ENCODE measurements at regions not wholly inside any gene's neighbourhood (a gene's known extent, or its start where the extent isn't known, plus 50 kb on each side); places are given as distances from the start of the nearest gene placed in this dataset.

DNA sequence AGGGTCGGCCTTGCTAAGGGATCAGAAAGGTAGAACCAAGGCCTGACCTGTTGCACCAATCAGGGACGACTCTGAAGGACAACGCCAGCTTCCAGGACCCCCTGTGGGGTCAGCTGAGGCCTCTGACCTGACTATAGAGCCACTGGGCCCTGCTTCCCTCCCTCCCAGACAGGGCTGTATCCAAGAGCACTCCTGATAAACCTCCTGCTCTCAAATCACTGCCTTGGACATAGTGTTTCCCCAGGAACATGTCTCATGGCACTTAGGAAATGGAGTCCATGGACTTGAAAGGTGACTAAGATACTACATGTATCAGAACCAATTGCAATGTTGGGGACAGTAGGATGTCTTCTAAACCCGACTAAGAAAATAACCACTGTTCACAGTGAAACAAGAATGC is 117.8 kb upstream of the OPCML start:
- Histone ChIP-seq H3K4me3 (ENCODE audit: low read length in 3 of 3) (no peak overlapping the region), H3K9me3 (ENCODE audit: control insufficient read depth in 2 of 3, insufficient read depth in 1 of 3, low read length in 3 of 3) (no peaks in the 10 kb centered on the region), H3K27me3 (ENCODE audit: control insufficient read depth, insufficient read depth, low read length) (no peaks in the 10 kb centered on the region), H3K4me1 (ENCODE audit: control insufficient read depth in 2 of 3, insufficient read depth in 2 of 3, low read depth in 1 of 3, low read length in 3 of 3) (no peaks in the 10 kb centered on the region), H3K27ac (ENCODE audit: low read depth in 2 of 2, low read length in 2 of 2) (no peak overlapping the region), H3K9ac (ENCODE audit: low read length in 3 of 3) (no peak overlapping the region), H3K36me3 (ENCODE audit: control insufficient read depth in 2 of 3, insufficient read depth in 3 of 3, low read length in 3 of 3) (no peaks in the 10 kb centered on the region)
- DNase-seq: no peak
- TF ChIP-seq, protein P1, sequence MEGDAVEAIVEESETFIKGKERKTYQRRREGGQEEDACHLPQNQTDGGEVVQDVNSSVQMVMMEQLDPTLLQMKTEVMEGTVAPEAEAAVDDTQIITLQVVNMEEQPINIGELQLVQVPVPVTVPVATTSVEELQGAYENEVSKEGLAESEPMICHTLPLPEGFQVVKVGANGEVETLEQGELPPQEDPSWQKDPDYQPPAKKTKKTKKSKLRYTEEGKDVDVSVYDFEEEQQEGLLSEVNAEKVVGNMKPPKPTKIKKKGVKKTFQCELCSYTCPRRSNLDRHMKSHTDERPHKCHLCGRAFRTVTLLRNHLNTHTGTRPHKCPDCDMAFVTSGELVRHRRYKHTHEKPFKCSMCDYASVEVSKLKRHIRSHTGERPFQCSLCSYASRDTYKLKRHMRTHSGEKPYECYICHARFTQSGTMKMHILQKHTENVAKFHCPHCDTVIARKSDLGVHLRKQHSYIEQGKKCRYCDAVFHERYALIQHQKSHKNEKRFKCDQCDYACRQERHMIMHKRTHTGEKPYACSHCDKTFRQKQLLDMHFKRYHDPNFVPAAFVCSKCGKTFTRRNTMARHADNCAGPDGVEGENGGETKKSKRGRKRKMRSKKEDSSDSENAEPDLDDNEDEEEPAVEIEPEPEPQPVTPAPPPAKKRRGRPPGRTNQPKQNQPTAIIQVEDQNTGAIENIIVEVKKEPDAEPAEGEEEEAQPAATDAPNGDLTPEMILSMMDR (IDR thresholded peaks at IDR 0.05; ENCODE audit: borderline replicate concordance, extremely low read depth, insufficient read depth): no peak
- no peak for FAIRE-seq
- intact Hi-C loops (cut with DNase I): no loop called here

DNA sequence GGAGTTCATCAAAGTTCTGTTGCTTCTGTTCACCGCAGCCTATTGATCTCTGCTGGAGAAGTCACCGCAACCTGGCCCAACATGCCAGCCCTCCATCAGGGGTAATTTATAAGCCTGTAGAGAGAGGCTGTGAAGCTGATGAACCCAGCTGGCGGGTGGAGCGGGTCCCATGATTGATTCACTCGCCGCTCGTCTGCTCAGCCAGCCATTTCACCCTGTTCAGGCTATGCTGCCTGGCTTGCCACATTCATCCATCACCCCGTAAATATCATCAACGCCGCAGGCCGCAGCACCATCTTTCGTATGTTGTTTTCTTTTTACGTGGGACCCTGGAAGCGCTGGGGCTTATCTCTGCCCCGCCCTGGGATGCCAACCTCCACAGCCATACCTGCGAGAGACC is 116.7 kb upstream of the OPCML start:
- H3K4me1 ChIP-seq (ENCODE audit: control insufficient read depth in 2 of 3, insufficient read depth in 2 of 3, low read depth in 1 of 3, low read length in 3 of 3): no peaks in the 10 kb centered on the region
- intact Hi-C loops (cut with DNase I): no loop called here
- FAIRE-seq (no peak), DNase-seq (peak in 2 of 5 donors; percentile 16 to 24)
- H3K27ac ChIP-seq (ENCODE audit: low read depth in 2 of 2, low read length in 2 of 2): no peak overlapping the region
- H3K9ac ChIP-seq (ENCODE audit: low read length in 3 of 3): no peak overlapping the region
- no peak overlapping the region for H3K4me3 ChIP-seq (ENCODE audit: low read length in 3 of 3)
- H3K9me3 ChIP-seq (ENCODE audit: control insufficient read depth in 2 of 3, insufficient read depth in 1 of 3, low read length in 3 of 3): no peaks in the 10 kb centered on the region
- TF ChIP-seq, protein P1 (IDR thresholded peaks at IDR 0.05; ENCODE audit: borderline replicate concordance, extremely low read depth, insufficient read depth): no peak
- no peaks in the 10 kb centered on the region for H3K36me3 ChIP-seq (ENCODE audit: control insufficient read depth in 2 of 3, insufficient read depth in 3 of 3, low read length in 3 of 3)
- H3K27me3 ChIP-seq (ENCODE audit: control insufficient read depth, insufficient read depth, low read length): no peaks in the 10 kb centered on the region

DNA sequence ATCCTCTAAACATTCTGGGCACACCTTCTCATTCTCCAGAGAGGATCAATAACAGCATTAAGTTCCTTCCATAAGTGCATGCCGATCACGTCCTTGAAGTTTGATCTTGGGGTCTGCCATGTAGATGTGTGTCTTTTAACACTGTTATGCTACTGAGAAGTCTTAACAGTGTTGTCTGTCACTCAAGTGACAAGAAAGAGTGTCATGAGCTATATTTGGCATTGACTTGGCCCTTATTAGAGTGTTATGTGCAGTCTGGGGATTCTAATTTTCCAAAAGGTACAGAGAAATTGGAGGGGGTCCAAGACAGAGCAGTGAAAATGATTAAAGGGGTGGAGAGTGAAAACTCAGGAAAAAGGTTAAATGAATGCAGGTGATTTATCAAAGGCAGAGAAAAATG is 107.1 kb upstream of the OPCML start:
- intact Hi-C loops (cut with DNase I): no loop called here
- H3K36me3 ChIP-seq (ENCODE audit: control insufficient read depth in 2 of 3, insufficient read depth in 3 of 3, low read length in 3 of 3): no peaks in the 10 kb centered on the region
- no peaks in the 10 kb centered on the region for H3K27me3 ChIP-seq (ENCODE audit: control insufficient read depth, insufficient read depth, low read length)
- H3K27ac ChIP-seq (ENCODE audit: low read depth in 2 of 2, low read length in 2 of 2): no peak overlapping the region
- no peaks in the 10 kb centered on the region for H3K9me3 ChIP-seq (ENCODE audit: control insufficient read depth in 2 of 3, insufficient read depth in 1 of 3, low read length in 3 of 3)
- no peak for FAIRE-seq
- H3K9ac ChIP-seq (ENCODE audit: low read length in 3 of 3): no peak overlapping the region
- DNase-seq: no peak
- TF ChIP-seq, protein P1 (IDR thresholded peaks at IDR 0.05; ENCODE audit: borderline replicate concordance, extremely low read depth, insufficient read depth): no peak
- H3K4me3 ChIP-seq (ENCODE audit: low read length in 3 of 3): no peak overlapping the region
- no peaks in the 10 kb centered on the region for H3K4me1 ChIP-seq (ENCODE audit: control insufficient read depth in 2 of 3, insufficient read depth in 2 of 3, low read depth in 1 of 3, low read length in 3 of 3)

DNA sequence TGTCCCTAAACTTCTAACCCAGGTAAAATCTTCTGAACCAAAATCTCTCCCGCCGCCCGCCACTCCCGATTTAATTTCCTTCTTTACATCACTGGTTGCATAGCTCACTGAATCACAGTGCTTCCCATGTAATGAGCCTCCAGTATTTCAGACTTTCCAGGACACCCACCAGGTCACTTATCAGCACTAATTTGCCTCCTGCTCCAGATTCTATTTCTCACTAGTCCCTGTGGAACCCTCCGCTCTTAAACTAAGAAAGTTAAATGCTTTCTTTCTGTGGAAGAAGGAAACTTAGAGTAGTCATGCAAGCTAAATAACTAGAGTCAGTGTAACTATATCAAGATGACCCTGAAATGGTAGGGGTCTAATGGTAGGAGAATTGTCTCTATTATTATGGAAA is 106.6 kb upstream of the OPCML start:
- Histone ChIP-seq H3K36me3 (ENCODE audit: control insufficient read depth in 2 of 3, insufficient read depth in 3 of 3, low read length in 3 of 3) (no peaks in the 10 kb centered on the region), H3K27ac (ENCODE audit: low read depth in 2 of 2, low read length in 2 of 2) (no peak overlapping the region), H3K4me3 (ENCODE audit: low read length in 3 of 3) (no peak overlapping the region), H3K27me3 (ENCODE audit: control insufficient read depth, insufficient read depth, low read length) (no peaks in the 10 kb centered on the region), H3K4me1 (ENCODE audit: control insufficient read depth in 2 of 3, insufficient read depth in 2 of 3, low read depth in 1 of 3, low read length in 3 of 3) (no peaks in the 10 kb centered on the region), H3K9ac (ENCODE audit: low read length in 3 of 3) (no peak overlapping the region), H3K9me3 (ENCODE audit: control insufficient read depth in 2 of 3, insufficient read depth in 1 of 3, low read length in 3 of 3) (no peaks in the 10 kb centered on the region)
- DNase-seq (no peak), FAIRE-seq (no peak)
- intact Hi-C loops (cut with DNase I): no loop called here
- TF ChIP-seq, protein P1 (IDR thresholded peaks at IDR 0.05; ENCODE audit: borderline replicate concordance, extremely low read depth, insufficient read depth): no peak
